Kasumi-1 (cell line): ENCODE measurements at regions not wholly inside any gene's neighbourhood (a gene's known extent, or its start where the extent isn't known, plus 50 kb on each side); places are given as distances from the start of the nearest gene placed in this dataset.

Experiments used
- DNase-seq, 2 experiments: peaks; one replicate each; lab custom pipeline; 2025; lab: John Stamatoyannopoulos, UW

DNA sequence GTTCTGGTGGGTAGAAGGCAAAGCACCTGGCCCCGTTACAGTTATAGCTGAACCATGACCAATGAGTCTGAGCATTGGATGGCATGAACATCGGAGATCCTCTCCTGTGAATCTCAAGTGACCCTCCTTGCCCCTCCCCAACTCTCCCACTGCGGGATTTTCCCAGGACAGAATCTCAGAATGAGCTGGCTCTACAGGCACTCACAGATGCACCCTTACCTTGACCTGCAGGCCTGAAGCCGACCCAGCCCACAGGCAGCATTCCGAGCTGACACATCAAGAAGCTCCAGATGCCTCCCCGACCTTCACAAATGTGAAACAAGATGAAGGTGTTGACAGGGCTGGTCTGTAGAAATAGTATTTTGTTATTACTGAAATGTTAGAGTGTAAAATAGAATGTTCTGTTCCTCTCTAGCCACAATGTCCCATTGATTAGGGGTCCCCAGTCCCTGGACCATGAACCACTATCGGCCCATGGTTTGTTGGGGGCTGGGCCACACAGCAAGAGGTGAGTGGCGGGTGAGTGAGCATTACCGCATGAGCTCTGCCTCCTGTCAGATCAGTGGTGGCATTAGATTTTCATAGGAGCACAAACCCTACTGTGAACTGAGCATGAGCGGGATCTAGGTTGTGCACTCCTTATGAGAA, 263.4 kb downstream of the AUH start:
- DNase-seq = no peak

DNA sequence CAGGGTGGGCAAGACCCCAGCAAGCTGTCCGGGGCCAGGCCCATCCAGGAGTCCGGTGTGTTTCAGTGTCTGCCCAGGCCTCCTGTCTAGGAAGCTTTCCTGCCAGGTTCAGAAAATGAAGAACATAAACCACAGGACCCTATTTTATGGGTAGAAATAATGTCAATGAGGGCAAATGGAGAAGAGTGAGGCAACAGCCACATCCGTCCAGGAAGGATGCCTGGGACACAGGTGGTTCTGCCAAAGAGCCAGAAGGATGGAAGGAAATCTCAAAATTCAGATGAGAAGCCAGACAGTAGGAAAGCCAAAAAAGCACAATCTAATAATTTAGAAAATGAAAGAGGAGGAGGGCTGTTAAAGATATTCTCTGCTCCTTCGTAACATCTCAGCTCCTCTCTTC, 262.3 kb downstream of the AUH start:
- no peak for DNase-seq

DNA sequence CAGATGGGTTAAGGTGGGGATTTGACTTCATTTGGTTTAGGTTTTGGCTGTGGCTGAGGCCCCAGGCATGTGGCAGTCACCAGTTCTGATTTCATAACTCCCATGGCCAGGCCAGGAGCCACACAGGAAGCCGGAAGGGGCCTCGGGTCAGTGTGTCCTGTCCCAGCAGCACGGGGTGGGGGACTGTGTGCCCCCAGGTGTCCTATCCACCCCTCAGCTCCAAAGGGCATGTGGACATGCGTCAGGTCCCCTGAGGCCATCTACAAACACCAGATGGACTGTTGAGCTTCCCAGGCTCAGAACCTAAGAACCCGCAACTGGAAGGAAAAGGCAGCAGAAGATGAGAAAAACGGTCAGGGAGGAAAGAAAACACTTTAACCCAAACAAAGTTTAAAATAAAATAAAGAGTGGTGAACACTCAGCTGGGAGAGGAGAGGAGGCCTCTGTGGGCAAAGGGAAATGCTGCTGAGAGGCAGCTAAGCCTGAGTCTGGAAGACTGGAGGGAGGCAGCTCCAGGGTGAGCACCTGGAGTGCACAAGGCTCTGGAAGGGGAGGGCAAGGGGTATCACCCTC, 260.8 kb downstream of the AUH start:
- no peak for DNase-seq

DNA sequence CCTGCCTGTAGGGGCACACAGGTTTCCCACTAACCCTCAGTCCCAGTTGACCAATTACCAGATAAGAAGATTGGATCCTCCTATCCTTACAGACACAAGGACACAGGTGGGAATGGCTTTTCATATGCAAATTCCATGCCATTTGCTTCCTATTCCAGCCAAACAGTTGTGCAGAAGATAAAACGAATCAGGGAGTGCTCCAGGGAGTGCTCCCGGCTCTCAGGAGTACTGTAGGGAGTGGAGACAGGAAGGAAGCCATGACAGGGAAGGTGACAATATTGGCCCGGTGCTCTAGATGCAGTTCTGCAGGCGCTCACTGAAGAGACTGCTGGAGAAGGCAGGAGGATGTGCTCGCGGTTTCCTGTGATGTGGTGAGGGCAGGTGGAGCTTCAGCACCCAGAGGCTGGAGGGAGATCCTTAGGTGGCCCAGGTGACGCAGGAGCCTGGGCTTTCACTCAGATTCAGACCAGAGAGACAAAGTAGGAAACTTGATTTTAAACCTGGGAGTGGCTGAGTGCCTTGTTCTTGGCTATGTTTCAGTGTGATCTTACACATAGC, 260.0 kb downstream of the AUH start:
- DNase-seq = no peak

DNA sequence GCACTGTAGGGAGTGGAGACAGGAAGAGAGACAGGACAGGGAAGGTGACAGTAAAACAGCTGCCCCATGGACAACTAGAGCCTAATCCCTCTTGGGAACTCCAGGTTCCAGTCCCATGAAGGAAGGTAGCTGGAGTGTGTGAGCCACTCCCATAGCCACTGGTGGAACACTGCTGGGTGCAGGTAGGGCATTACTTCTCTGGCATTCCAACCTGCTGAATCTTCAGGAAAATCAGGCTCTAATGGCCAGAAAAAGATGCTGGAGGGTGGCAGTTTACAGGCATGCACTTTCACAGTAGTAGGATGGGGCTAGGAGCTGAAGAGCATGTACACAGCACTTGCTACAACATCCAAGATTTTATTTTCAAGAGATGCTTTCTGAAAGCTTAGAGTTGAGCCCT, 259.4 kb downstream of the AUH start:
- DNase-seq = no peak

DNA sequence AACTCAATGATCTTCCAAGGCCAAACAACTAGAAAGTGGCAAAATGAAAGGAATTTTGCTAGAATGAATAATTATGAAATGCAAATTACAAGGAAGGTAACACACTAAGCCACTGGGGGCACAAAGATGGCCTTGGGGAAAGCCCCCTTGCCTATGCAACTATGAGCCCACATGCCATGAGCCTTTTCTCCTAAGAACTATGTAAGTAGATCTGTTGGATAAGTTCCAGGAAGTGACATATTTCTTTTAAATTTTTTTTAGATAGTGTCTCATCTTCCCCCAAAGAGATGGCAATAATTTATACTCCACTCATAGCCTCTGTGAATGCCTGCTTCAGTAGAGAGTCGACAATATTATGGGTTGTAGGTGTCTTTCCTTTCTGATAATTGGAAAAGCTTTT, 257.8 kb downstream of the AUH start:
- no peak for DNase-seq

DNA sequence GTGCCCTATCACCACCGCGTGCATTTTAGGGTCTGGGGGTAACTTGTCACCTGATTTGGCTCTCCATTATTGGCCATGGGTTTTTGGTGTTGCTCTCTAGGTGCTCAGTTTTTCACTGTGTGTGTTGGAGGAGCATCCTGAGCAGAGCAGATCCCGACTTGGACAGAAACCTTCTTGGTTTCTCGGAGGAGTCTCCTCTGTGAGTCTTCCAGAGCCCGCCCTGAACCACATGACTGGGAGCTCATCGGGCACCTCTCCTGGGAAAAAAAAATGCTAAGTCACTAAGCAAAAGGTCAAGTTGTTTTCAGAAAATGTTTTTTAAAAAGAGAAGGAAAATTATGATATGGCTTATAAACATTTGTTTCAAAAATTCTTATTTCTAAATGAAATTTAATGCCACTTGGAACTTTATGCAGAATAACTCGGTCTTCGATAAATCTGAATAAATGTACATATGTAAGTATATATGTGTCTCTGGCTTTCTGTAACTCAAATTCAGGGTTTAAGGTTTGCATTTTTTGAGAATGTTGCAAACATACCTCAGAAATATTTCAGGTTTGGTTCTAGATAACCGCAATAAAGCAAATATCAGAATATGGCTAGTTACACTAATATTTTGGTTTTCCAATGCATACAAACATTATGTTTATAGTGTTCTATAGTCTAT, 255.2 kb downstream of the AUH start:
- DNase-seq = no peak

DNA sequence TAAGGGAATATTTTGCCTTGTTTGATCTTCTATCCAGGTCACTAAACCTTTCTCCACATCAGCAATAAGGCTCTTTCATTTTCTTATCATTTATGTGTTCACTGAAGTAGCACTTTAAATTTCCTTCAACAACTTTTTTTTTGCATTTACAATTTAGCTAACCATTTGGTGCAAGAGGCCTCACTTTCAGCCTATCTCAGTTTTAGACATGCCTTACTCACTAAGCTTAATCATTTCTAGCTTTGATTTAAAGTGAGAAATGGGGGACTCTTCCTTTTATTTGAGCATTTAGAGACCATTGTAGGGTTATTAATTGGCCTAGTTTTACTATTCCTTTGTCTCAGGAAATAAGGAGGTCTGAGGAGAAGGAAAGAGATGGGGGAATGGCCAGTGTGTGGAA, 250.5 kb downstream of the AUH start:
- no peak for DNase-seq

DNA sequence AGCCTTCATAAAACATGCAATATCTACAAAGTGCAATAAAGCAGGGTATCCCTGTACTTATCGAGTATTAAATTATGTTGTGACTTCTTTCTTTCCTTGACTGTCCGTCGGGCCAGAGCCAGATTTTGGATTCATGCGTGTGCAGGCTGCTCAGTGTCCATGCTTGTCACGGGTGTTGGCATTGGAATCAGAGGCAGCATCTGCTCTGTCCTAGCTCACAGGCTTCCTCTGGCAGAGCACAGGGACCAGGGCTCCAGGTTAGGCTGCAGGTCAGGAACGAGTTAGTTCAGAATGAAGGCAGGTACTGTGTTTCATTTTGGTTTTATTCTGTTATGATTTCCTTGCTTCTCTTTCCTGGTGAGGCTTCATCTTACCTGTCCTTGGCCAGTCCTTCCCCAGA, 249.8 kb downstream of the AUH start:
- DNase-seq = no peak

DNA sequence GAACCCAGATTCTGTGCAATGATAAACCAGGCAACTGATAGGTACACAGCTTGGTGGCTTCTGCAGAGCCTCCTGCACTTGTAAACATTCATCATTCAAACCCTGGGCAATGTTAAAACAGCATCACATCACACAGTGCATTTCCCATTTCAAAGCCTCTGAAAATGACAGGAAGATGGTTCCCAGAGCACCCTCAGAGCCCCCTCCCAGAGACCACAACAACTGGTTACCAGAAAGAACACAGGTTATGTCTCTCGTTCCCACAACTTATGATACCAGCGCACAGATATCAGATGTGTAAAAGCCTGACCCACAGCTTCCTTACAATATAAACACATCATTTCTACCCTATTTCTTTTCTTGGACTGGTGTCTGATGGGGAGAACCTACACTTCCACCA, 248.7 kb downstream of the AUH start:
- no peak for DNase-seq

DNA sequence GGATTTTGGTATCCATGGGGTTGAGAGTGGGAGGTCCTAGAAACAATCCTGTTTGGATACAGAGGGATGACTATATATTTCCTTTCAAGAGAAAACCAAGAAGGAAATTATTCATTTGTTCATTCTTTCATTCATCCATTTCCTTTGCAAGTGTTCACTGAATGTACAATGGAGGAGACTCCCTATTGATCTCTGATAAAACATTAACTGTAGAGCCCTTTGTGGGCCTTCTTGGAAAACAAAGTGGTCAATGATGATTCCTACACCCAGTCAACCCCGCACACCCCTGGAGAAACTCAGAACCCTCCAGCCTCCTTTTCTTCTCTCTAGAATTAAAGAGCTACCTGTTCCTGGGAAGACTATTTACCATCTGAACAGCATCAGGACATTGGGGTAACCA, 247.3 kb downstream of the AUH start:
- DNase-seq = no peak

DNA sequence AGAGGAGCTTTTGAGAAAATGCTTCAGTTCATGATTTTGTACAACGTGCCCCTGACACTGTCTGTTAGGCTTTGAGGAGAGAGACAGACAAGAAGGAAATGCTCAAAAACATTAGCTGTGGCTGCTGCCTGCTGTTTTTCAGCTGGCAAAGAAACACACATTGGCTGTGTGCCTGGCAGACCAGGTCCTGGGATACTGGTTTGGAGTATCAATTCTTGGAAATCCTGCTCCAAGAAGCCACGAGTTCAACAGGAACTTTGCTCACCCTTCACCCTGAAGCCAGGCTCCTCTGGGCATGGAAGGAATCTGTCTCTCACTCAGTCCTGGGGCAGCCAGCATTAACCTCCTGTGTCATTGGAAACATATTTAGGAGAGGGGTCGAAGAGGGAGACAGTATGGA, 245.5 kb downstream of the AUH start:
- no peak for DNase-seq

DNA sequence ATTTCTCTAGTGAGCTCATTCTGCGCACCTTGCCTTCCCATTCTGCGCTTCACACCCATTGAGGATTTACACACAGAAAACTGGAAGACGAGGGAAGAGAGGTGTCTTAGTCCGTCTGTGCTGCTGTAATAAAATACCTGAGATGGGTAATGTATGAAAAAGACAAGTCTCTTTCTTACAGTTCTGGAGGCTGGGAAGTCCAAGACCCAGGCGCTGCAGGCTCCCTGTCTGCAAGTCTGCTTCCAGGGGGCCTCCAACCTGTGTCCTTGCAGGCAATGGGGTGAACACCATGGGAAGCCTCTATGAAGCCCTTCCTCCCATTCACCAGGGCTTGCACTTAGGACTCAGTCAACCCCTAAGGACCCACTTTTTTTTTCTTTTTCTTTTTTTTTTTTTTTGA, 245.0 kb downstream of the AUH start:
- DNase-seq = no peak

DNA sequence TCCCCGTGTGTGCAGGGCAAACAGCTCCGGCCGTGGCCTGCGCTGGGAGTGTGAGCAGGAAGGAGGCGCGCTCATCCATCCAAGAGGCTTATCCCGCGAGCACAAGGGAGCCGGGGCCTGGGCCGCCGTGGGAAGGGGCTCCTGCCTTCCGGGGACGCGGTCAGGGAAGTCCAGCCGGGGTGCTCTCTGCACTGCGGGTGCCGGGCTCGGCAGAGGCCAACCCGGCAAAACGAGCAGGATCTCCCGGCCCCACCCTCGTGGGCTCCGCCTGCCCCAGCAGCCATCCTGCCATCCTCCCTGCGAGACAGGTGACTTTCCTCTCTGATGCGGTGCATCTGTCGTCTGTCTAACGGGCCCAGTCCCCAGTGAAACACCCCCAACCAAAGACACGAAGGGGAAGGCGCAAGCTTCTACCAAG, 244.2 kb downstream of the AUH start:
- DNase-seq = no peak

DNA sequence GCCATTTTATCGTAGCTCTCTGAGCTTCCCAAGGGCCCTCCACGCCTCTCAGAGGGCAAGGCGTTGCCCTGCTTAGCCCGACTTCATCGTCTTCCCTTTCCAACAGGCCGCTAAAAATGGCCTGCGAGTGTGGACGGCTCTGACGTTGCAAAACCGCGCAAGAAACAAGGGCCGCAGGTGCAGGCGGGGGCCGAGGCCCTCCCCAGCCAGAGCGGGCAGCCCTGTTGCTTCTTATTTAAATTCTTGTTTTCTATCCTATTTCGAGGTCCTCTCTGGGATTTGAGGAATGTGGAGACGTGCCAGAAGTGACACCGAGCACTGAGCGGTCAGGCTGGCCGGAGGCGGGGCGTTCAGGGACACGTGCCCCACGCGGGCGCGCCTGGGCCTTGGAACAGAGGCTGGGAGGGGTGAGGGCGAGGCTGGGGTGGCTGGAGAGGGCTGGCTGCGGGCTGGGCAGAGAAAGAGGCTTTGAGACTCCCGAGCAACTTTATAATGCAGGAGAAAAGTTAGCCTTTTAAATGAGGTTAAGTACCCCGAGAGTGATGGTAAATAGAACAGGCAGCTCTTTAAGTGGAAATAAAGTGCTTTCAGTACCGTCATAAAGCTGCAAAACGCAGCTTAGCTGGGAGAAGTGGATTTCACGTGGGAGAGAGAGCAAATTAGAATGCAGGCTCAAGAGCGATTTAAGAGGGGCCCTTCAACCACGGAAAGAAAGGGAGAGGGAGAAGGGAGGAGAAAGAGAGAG, 243.6 kb downstream of the AUH start:
- DNase-seq = no peak

DNA sequence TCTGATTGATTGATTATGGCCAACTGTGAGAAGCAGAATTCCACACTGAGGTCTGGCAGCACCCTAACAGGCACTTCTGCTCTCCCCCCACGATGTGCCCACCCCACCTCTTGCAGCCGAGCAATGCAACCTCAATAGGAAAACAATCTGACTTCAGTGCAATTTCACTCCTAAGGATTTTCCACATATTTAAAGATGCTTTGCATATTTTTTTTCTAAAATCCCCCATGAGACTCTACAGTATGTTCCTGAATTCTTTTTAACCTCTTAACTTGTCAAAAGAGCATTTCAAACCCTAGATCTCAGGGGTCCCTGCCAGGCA, 243.1 kb downstream of the AUH start:
- DNase-seq = no peak

DNA sequence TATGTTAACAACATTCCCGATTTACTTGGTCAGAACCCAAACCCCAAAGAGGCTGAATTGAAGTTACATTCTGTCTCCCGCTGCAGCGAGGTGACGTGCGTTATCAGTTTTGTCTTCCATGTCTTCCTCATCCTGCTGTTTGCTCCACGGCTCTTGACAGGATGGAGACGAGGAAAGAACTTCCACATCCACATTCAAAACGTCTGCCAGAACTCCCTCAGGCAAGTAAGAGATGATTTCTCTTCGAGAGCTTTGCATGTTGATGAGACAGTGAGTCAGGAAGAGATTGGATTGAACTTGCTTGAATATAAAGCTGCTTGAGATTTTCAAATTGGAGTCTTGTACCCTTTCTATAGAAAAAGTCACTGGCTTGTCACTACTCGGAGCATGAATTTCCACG, 242.6 kb downstream of the AUH start:
- no peak for DNase-seq

DNA sequence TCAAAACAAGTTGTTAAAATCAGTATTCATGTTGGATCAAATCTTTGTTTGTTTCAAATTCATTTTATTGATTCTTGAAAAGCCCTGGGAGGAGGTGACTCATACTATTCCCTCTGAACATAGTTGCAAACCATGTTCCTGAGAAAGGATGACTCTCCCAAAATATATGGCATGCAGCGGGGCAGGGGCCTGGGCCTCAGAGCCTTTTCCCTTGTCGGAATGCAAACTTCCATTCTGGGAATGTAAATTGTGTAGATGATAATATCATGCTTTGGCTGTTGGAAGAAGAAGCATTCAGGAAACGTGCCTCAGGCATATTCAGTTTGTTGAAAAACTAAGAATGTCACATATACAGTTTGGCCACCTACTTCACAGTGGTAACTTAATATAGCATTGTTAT, 242.0 kb downstream of the AUH start:
- DNase-seq = no peak

DNA sequence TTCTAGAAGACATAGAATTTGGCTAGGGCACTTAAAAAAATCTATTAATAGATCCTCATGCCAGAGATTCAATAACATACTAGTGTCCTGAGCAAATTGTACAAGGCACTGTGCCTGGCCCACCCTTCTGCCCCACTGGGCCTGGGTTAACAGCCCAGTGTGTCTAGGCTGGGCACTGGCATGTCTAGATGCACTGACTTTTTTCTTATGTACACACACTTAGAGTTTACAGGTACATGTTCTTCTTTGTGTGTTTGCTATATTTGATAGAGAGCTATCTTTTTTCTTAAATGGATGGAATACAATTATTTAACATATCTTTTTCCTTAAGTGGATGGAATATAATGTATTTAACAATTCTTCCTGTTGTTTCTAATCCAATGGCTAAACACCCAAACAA, 241.5 kb downstream of the AUH start:
- no peak for DNase-seq

DNA sequence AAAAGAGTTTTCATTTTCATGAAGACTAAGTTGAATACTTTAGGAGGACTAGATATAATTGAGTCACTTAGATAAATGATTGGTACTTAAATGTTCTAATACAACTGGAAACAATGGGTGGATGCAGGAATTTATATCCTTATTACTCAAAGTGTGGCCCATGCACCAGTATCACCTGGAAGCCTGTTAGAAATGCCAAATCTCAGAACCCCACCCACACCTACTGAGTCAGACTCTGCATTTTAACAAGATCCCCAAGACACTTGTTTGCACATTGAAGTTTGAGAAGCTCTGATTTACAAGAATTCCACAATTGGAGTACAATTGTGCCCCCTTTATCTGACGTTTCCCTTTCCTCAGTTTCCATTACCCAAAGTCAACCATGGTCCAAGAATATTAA, 239.0 kb downstream of the AUH start:
- DNase-seq = no peak

DNA sequence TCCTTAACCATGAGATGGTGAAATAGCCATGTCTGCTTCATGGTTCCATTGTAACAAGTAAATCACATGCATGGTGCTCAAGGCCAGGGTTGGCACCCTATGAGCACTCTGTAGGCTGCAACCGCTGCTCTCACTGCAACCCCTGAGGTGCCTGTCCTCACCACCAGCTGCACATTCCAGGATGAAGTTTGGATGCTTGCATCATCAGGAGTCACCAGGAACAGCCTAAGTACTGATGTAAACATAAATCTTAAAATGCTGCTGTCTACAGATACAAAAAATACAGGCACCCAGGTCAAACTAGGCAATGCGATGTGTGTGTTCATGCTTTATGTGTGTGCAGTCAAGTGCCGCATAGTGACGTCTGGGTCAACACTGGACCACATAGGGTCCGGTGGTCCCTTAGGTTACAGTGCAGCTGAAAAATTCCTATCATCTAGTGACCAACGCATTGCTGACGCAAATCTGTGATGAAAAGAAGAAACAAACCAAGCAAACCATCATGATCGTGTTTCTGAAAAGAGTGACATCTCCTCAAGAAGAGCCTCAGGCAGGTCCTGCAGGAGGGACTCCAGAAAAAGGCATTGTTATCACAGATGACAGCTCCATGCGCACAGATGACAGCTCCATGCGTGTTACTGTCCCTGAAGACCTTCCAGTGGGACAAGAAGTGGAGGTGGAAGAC, 234.8 kb downstream of the AUH start:
- no peak for DNase-seq

DNA sequence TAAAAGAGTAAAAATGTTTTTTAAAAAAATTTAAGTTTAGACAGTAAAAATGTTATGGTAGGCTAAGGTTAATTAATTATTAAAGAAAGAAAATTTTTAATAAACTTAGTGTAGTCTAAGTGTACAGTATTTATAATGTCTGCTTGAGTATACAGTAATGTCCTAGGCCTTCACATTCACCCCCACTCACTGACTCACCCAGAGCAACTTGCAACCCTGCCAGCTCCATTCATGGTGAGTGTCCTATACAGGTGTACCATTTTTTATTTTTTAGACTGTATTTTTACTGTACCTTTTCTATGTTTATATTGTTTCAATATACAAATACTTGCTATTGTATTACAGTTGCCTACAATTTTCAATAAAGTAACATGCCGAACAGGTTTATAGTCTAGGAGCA, 234.1 kb downstream of the AUH start:
- DNase-seq = no peak
